ENCODE measurements at regions not wholly inside any gene's neighbourhood (a gene's known extent, or its start where the extent isn't known, plus 50 kb on each side); places are given as distances from the start of the nearest gene placed in this dataset.

DNA sequence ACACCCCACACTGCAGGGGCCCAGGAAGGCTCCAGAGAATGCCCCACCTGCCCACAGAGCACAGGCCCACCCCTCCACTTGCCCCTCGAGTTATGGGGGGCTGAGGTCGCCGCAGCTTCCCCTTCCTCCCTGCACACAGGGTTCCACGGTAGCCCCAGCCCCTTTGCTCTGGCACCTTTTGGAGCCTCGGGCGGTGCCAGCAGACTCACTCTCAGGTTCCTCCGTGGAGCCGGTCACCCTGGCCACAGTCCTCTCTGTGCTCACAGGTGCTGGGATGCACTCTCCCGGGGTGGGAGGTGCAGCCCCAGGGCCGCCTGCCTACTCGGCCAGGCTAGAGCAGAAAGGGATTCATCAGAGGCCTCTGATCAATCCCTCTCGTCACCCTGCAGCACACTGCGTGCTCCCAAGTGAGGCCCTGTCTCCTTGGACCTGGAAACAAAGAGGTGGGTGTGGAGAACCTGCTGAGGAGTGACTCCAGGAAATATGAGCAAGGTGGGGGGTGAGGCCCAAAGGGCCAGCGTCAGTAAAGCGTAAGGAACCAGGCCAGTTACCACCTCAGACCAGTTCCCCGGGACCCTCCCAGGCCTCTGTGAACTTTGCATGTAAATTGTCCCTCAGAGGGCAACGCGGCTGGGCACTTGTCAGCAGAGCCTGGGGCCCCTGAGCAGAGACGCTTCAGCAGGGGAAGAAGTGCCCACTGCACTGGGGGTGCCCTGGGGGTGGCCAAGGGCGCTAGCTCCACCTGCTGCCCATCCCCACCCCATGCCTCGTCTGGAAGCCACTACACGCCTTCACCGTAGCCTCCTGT lies 167.8 kb downstream of the OLFM1 start:
- no peak overlapping the region for H3K4me3 ChIP-seq
- ATAC-seq: no peak
- H3K27me3 ChIP-seq: peaks cover 92% of the 10 kb centered on the region
- WGBS, 2 donors (ENCODE audit: low coverage in 1 of 2): 30 to 81% methylated on average over 2 to 8 of the region's 23 CpGs
- H3K27ac ChIP-seq: no peak overlapping the region
- H3K36me3 ChIP-seq: no peaks in the 10 kb centered on the region
- TF ChIP-seq EP300 (IDR thresholded peaks at IDR 0.05): no peak
- no peaks in the 10 kb centered on the region for H3K9me3 ChIP-seq
- peaks cover 0 to 5% (median 0%) of the 10 kb centered on the region in 3 donors for H3K4me1 ChIP-seq

GRCh38 chr9:135255841-135256580 lies 168.5 kb downstream of the OLFM1 start:
- Histone ChIP-seq H3K4me3 (no peak overlapping the region), H3K27me3 (peaks cover 95% of the 10 kb centered on the region), H3K27ac (no peak overlapping the region), H3K9me3 (no peaks in the 10 kb centered on the region), H3K36me3 (no peaks in the 10 kb centered on the region), H3K4me1 (peaks cover 0 to 5% (median 0%) of the 10 kb centered on the region in 3 donors)
- 50 to 59% methylated on average over 4 to 6 of the region's 23 CpGs for WGBS, 2 donors (ENCODE audit: low coverage in 1 of 2)
- ATAC-seq: no peak
- no peak for TF ChIP-seq EP300 (IDR thresholded peaks at IDR 0.05)
- TF ChIP-seq POLR2A (IDR thresholded peaks at IDR 0.05): no peak
- TF ChIP-seq, protein P1, sequence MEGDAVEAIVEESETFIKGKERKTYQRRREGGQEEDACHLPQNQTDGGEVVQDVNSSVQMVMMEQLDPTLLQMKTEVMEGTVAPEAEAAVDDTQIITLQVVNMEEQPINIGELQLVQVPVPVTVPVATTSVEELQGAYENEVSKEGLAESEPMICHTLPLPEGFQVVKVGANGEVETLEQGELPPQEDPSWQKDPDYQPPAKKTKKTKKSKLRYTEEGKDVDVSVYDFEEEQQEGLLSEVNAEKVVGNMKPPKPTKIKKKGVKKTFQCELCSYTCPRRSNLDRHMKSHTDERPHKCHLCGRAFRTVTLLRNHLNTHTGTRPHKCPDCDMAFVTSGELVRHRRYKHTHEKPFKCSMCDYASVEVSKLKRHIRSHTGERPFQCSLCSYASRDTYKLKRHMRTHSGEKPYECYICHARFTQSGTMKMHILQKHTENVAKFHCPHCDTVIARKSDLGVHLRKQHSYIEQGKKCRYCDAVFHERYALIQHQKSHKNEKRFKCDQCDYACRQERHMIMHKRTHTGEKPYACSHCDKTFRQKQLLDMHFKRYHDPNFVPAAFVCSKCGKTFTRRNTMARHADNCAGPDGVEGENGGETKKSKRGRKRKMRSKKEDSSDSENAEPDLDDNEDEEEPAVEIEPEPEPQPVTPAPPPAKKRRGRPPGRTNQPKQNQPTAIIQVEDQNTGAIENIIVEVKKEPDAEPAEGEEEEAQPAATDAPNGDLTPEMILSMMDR (IDR thresholded peaks at IDR 0.05): no peak
- TF ChIP-seq POLR2AphosphoS5 (IDR thresholded peaks at IDR 0.05): no peak

GRCh38 chr9:135256581-135257354 lies 169.3 kb downstream of the OLFM1 start:
- Histone ChIP-seq H3K27ac (no peak overlapping the region), H3K36me3 (no peaks in the 10 kb centered on the region), H3K4me1 (peaks cover 0 to 5% (median 0%) of the 10 kb centered on the region in 3 donors), H3K4me3 (no peak overlapping the region), H3K27me3 (peaks cover 93% of the 10 kb centered on the region), H3K9me3 (no peaks in the 10 kb centered on the region)
- no peak for ATAC-seq
- TF ChIP-seq, protein P1 (IDR thresholded peaks at IDR 0.05): no peak
- TF ChIP-seq POLR2AphosphoS5 (IDR thresholded peaks at IDR 0.05) (no peak), EP300 (IDR thresholded peaks at IDR 0.05) (no peak), POLR2A (IDR thresholded peaks at IDR 0.05) (no peak)
- 89 to 100% methylated on average over 5 to 11 of the region's 26 CpGs for WGBS, 2 donors (ENCODE audit: low coverage in 1 of 2)

GRCh38 chr9:135258461-135258860 lies 171.0 kb downstream of the OLFM1 start:
- no peak overlapping the region for H3K4me3 ChIP-seq
- H3K4me1 ChIP-seq: peaks cover 0 to 5% (median 0%) of the 10 kb centered on the region in 3 donors
- peaks cover 93% of the 10 kb centered on the region for H3K27me3 ChIP-seq
- TF ChIP-seq POLR2A (IDR thresholded peaks at IDR 0.05): no peak
- H3K36me3 ChIP-seq: no peaks in the 10 kb centered on the region
- WGBS, 2 donors (ENCODE audit: low coverage in 1 of 2): 95% methylated on average over 4 to 8 of the region's 23 CpGs
- ATAC-seq: no peak
- no peak overlapping the region for H3K27ac ChIP-seq
- H3K9me3 ChIP-seq: no peaks in the 10 kb centered on the region

DNA sequence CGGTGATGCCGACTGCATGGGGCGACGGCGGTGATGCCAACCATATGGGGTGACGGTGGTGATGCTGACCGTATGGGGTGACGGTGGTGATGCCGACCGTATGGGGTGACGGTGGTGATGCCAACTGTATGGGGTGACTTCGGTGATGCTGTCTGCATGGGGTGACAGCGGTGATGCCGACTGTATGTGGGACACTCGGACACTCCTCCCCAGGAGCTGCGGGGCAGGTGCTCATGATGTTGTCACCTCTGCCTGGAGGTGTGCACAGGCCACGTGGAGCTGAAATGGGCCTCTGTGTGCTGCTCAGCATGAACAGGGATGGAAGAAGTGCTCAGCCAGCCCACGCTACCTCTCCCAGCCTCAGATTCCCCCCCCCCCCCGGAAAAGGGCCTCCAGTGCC lies 171.8 kb downstream of the OLFM1 start:
- ATAC-seq: no peak
- no peaks in the 10 kb centered on the region for H3K9me3 ChIP-seq
- WGBS, 2 donors (ENCODE audit: low coverage in 1 of 2): 79 to 90% methylated on average over 8 to 12 of the region's 19 CpGs
- no peak overlapping the region for H3K4me3 ChIP-seq
- no peaks in the 10 kb centered on the region for H3K36me3 ChIP-seq
- no peak for TF ChIP-seq EP300 (IDR thresholded peaks at IDR 0.05)
- TF ChIP-seq POLR2A (IDR thresholded peaks at IDR 0.05): no peak
- TF ChIP-seq, protein P1 (IDR thresholded peaks at IDR 0.05): no peak
- TF ChIP-seq POLR2AphosphoS5 (IDR thresholded peaks at IDR 0.05): no peak
- peaks cover 91% of the 10 kb centered on the region for H3K27me3 ChIP-seq
- H3K27ac ChIP-seq: no peak overlapping the region
- peaks cover 0 to 5% (median 0%) of the 10 kb centered on the region in 3 donors for H3K4me1 ChIP-seq
